H1 (cell line): ENCODE measurements at regions not wholly inside any gene's neighbourhood (a gene's known extent, or its start where the extent isn't known, plus 50 kb on each side); places are given as distances from the start of the nearest gene placed in this dataset.

Source experiments
- CTCF ChIA-PET: fragments of 300-600 bp; sonication (Branson Sonifier 250); formaldehyde crosslinking; loops from one replicate; lab custom pipeline; 2021; ENCODE audit not compliant: partially characterized antibody; lab: Charles Lee
- POLR2A ChIA-PET: fragments of 300-600 bp; sonication (Branson Sonifier 250); formaldehyde crosslinking; loops from one replicate; lab custom pipeline; 2021; ENCODE audit warnings: inconsistent platforms; ENCODE audit not compliant: partially characterized antibody; lab: Charles Lee
- DNase-seq, 2 experiments: peaks; one replicate each; pipeline versions ENCODE4 v3.0.0 to v3.0.0-alpha.2; 2010 to 2022; ENCODE audit warnings: low spot score in 2 of 2, low read depth in 1 of 2, mixed read lengths in 1 of 2
- FAIRE-seq: peaks from 2 replicates; lab custom pipeline; 2011; peaks lifted over from hg19 to GRCh38; lab: Jason Lieb, UNC
- H2AFZ ChIP-seq: 2 replicates; pipeline ENCODE4 v1.8.1; 2012; ENCODE audit warnings: low read length, inconsistent platforms
- H2AK5ac ChIP-seq: 2 replicates; pipeline ENCODE4 v1.6.1; 2013; ENCODE audit warnings: low read depth, low read length
- H2BK120ac ChIP-seq: replicated peaks from 2 replicates; pipeline ENCODE3; 2013; ENCODE audit warnings: low read depth, low read length, inconsistent platforms
- H2BK12ac ChIP-seq: 2 replicates; pipeline ENCODE4 v1.6.1; 2013; ENCODE audit warnings: low read depth, low read length
- H2BK15ac ChIP-seq: 2 replicates; pipeline ENCODE4 v1.6.1; 2013; ENCODE audit warnings: low read length
- H2BK20ac ChIP-seq: 2 replicates; pipeline ENCODE4 v1.6.1; 2013; ENCODE audit warnings: low read length
- H2BK5ac ChIP-seq: 2 replicates; pipeline ENCODE4 v1.6.1; 2013; ENCODE audit warnings: low read depth, low read length
- H3K14ac ChIP-seq: 2 replicates; pipeline ENCODE4 v1.6.1; 2013; ENCODE audit warnings: inconsistent platforms; ENCODE audit not compliant: insufficient read length
- H3K18ac ChIP-seq: 2 replicates; pipeline ENCODE4 v1.6.1; 2013; ENCODE audit warnings: low read length; ENCODE audit errors: extremely low read depth
- H3K23ac ChIP-seq: 2 replicates; pipeline ENCODE4 v1.6.1; 2013; ENCODE audit warnings: inconsistent platforms; ENCODE audit not compliant: insufficient read length
- H3K23me2 ChIP-seq: 2 replicates; pipeline ENCODE4 v1.6.1; 2013; ENCODE audit warnings: low read depth, low read length
- H3K27ac ChIP-seq: 2 replicates; pipeline ENCODE4 v1.6.1; 2011; ENCODE audit warnings: low read depth, low read length, inconsistent platforms
- H3K27me3 ChIP-seq, 4 experiments: replicated peaks in 1 of 4; 1 replicate in 1 of 4; 2 replicates in 3 of 4; pipeline versions ENCODE4 v1.6.1 to v1.8.1; 2011 to 2013; ENCODE audit warnings: low read length in 3 of 4, mild to moderate bottlenecking in 3 of 4, inconsistent platforms in 2 of 4, mixed read lengths in 2 of 4, moderate library complexity in 1 of 4; ENCODE audit not compliant: control insufficient read depth in 3 of 4, insufficient read depth in 3 of 4; ENCODE audit errors: extremely low read depth in 1 of 4
- H3K36me3 ChIP-seq, 4 experiments: 2 replicates each; pipeline versions ENCODE4 v1.6.1 to v1.8.1; 2011 to 2013; ENCODE audit warnings: mild to moderate bottlenecking in 4 of 4, low read length in 3 of 4, moderate library complexity in 2 of 4, control low read depth in 1 of 4, inconsistent platforms in 1 of 4; ENCODE audit not compliant: insufficient read depth in 4 of 4, control insufficient read depth in 2 of 4
- H3K4ac ChIP-seq: replicated peaks from 2 replicates; pipeline ENCODE3; 2013; ENCODE audit warnings: low read length, low read depth, mixed read lengths, inconsistent platforms; ENCODE audit not compliant: insufficient read length
- H3K4me1 ChIP-seq, 4 experiments: replicated peaks in 1 of 4; 1 replicate in 1 of 4; 2 replicates in 3 of 4; pipeline versions ENCODE4 v1.6.1 to v1.8.1; 2011 to 2013; ENCODE audit warnings: low read length in 3 of 4, inconsistent platforms in 2 of 4, mixed read lengths in 1 of 4; ENCODE audit not compliant: insufficient read depth in 4 of 4, control insufficient read depth in 3 of 4
- H3K4me2 ChIP-seq, 2 experiments: 2 replicates each; pipeline versions ENCODE4 v1.6.1 to v1.8.1; 2011 to 2013; ENCODE audit warnings: low read depth in 2 of 2, low read length in 2 of 2, control low read depth in 1 of 2, inconsistent platforms in 1 of 2, mild to moderate bottlenecking in 1 of 2; ENCODE audit not compliant: insufficient read depth in 1 of 2
- H3K4me3 ChIP-seq, 4 experiments: fragments of 200-600, 300-600 bp in 1 of 4; sonication (generic), shearing (Covaris generic), sonication (Bioruptor Twin) in 1 of 4; 2 replicates each; pipeline versions ENCODE4 v1.5.1 to v1.8.1; 2011 to 2016; ENCODE audit warnings: low read length in 4 of 4, low read depth in 3 of 4, control low read depth in 2 of 4, inconsistent platforms in 2 of 4, mild to moderate bottlenecking in 2 of 4, mixed read lengths in 1 of 4, moderate library complexity in 1 of 4; ENCODE audit not compliant: insufficient read depth in 2 of 4; ENCODE audit errors: extremely low read depth in 1 of 4
- H3K56ac ChIP-seq: replicated peaks from 2 replicates; pipeline ENCODE3; 2013; ENCODE audit warnings: low read depth, mild to moderate bottlenecking, mixed read lengths, low read length, inconsistent platforms; ENCODE audit not compliant: insufficient read length
- H3K79me1 ChIP-seq: 2 replicates; pipeline ENCODE4 v1.6.1; 2013; ENCODE audit warnings: low read depth, low read length, control low read depth
- H3K79me2 ChIP-seq, 2 experiments: 2 replicates each; pipeline versions ENCODE4 v1.6.1 to v1.8.1; 2012 to 2013; ENCODE audit warnings: low read length in 2 of 2, mild to moderate bottlenecking in 2 of 2, inconsistent platforms in 1 of 2; ENCODE audit not compliant: insufficient read depth in 2 of 2, control insufficient read depth in 1 of 2
- H3K9ac ChIP-seq, 4 experiments: replicated peaks in 1 of 4; 1 replicate in 1 of 4; 2 replicates in 3 of 4; pipeline versions ENCODE4 v1.6.1 to v1.8.1; 2011 to 2013; ENCODE audit warnings: low read depth in 3 of 4, low read length in 3 of 4, control low read depth in 2 of 4, mild to moderate bottlenecking in 2 of 4, moderate library complexity in 2 of 4, inconsistent platforms in 1 of 4; ENCODE audit errors: extremely low read depth in 1 of 4
- H3K9me3 ChIP-seq, 2 experiments: 2 replicates each; pipeline versions ENCODE4 v1.6.1 to v1.8.1; 2012 to 2013; ENCODE audit warnings: mild to moderate bottlenecking in 2 of 2, moderate library complexity in 2 of 2, control low read depth in 1 of 2, inconsistent platforms in 1 of 2, low read depth in 1 of 2, low read length in 1 of 2, mixed read lengths in 1 of 2; ENCODE audit not compliant: insufficient read depth in 2 of 2
- H4K20me1 ChIP-seq, 2 experiments: replicated peaks in 1 of 2; 2 replicates each; pipeline versions ENCODE3 to v1.8.1; 2011 to 2013; ENCODE audit warnings: inconsistent platforms in 2 of 2, low read length in 2 of 2, mild to moderate bottlenecking in 1 of 2; ENCODE audit not compliant: insufficient read depth in 2 of 2, control insufficient read depth in 1 of 2
- H4K5ac ChIP-seq: 2 replicates; pipeline ENCODE4 v1.6.1; 2013; ENCODE audit warnings: low read length, low read depth, mixed read lengths, inconsistent platforms; ENCODE audit not compliant: insufficient read length
- H4K8ac ChIP-seq: 2 replicates; pipeline ENCODE4 v1.8.0; 2013; ENCODE audit warnings: mild to moderate bottlenecking, moderate library complexity, low read length, inconsistent platforms; ENCODE audit not compliant: insufficient read depth; ENCODE audit errors: extremely low read depth
- H4K91ac ChIP-seq: replicated peaks from 2 replicates; pipeline ENCODE3; 2013; ENCODE audit warnings: low read length, mixed read lengths, inconsistent platforms; ENCODE audit not compliant: insufficient read length
- BRCA1 ChIP-seq: IDR thresholded peaks from 2 replicates; pipeline ENCODE4 v1.6.1; 2012; ENCODE audit warnings: low read depth, low read length, improper control_type of control experiment
- CEBPB ChIP-seq: IDR thresholded peaks from 2 replicates; pipeline ENCODE4 v1.6.1; 2012; ENCODE audit warnings: low read depth, low read length
- EGR1 ChIP-seq: IDR thresholded peaks from 2 replicates; pipeline ENCODE4 v1.6.1; 2011; ENCODE audit warnings: low read depth, low read length, borderline replicate concordance
- EZH2 ChIP-seq: fragments of 200-600 bp; sonication (generic); IDR thresholded peaks from 2 replicates; pipeline ENCODE4 v1.7.1; 2012; ENCODE audit warnings: low read depth, mild to moderate bottlenecking, moderate library complexity, low read length, inconsistent platforms; ENCODE audit not compliant: severe bottlenecking
- PHF8 ChIP-seq: fragments of 200-600 bp; sonication (generic); conservative IDR thresholded peaks from 2 replicates; pipeline ENCODE4 v1.7.1; 2012; ENCODE audit warnings: low read depth, mild to moderate bottlenecking, inconsistent platforms, low read length, moderate library complexity
- RAD21 ChIP-seq, 2 experiments: IDR thresholded peaks in 1 of 2; conservative IDR thresholded peaks in 1 of 2; 2 replicates each; pipeline ENCODE4 v1.6.1; 2011; ENCODE audit warnings: low read depth in 2 of 2, low read length in 2 of 2, improper control_type of control experiment in 1 of 2, inconsistent platforms in 1 of 2, mild to moderate bottlenecking in 1 of 2, moderate library complexity in 1 of 2
- SIN3A ChIP-seq, 2 experiments: IDR thresholded peaks in 1 of 2; conservative IDR thresholded peaks in 1 of 2; 2 replicates each; pipeline ENCODE4 v1.6.1; 2011 to 2012; ENCODE audit warnings: low read length in 2 of 2, improper control_type of control experiment in 1 of 2, low read depth in 1 of 2, mild to moderate bottlenecking in 1 of 2
- whole genome bisulfite sequencing, 2 experiments: shearing (Covaris generic) in 1 of 2; methylation state at CpG; one replicate each; pipeline versions ENCODE4 v1.1.6 to v1.1.7; 2013 to 2015; ENCODE audit warnings: low lambda C conversion rate in 2 of 2, mixed read lengths in 2 of 2, inconsistent platforms in 1 of 2, low coverage in 1 of 2, missing lambda C conversion rate in 1 of 2; ENCODE audit not compliant: insufficient replicate concordance in 2 of 2, insufficient coverage in 1 of 2, insufficient read length in 1 of 2; ENCODE audit errors: extremely low coverage in 1 of 2, missing lambda C conversion rate in 1 of 2; 5-methylcytosine and 5-hydroxymethylcytosine counted together

DNA sequence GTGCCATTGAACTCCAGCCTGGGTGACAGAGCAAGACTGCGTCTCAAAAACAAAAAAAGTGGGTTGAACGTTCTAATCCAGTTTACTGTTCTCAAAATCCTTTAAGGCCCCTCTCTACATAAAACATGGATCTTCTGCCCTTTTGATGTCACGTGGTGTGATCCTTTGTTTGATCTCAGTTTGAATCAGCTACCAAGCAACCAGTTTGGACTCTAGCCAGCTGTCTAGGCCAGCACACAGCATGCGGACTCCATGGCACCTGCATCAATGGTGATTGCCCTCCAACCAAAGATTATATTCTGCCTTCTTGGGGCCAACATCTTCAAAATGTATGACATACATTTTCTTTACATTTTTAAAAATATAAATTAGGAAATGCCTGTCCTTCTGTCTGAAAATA, 365.4 kb downstream of the NDFIP2 start:
- no peak overlapping the region for H3K4me3 ChIP-seq
- no peak for FAIRE-seq
- no peaks in the 10 kb centered on the region for H3K9me3 ChIP-seq

More for the DNA sequence above, 365.4 kb downstream of the NDFIP2 start:
- POLR2A ChIA-PET = no interaction called here
- Histone ChIP-seq H3K79me1 (no peaks in the 10 kb centered on the region), H3K4me2 (no peak overlapping the region), H2AFZ (no peak overlapping the region), H2BK20ac (no peak overlapping the region), H3K27me3 (no peaks in the 10 kb centered on the region), H3K18ac (no peak overlapping the region), H4K91ac (no peak overlapping the region), H3K56ac (no peak overlapping the region), H3K4ac (no peak overlapping the region), H3K23me2 (no peaks in the 10 kb centered on the region; the same call in 1 of the 2 replicates), H3K27ac (no peak overlapping the region), H3K4me1 (no peaks in the 10 kb centered on the region), H3K36me3 (no peaks in the 10 kb centered on the region), H3K79me2 (no peaks in the 10 kb centered on the region), H2BK5ac (no peak overlapping the region), H3K14ac (no peak overlapping the region), H4K8ac (no peak overlapping the region), H2BK12ac (no peak overlapping the region), H4K20me1 (no peaks in the 10 kb centered on the region), H3K23ac (no peak overlapping the region), H2BK15ac (no peak overlapping the region), H2BK120ac (no peak overlapping the region), H3K9ac (no peak overlapping the region), H4K5ac (no peak overlapping the region), H2AK5ac (no peak overlapping the region)
- TF ChIP-seq BRCA1 (no peak), EZH2 (no peak), EGR1 (no peak), CEBPB (no peak), RAD21 (IDR thresholded peaks at IDR 0.05 in 1 of 2, conservative IDR thresholded peaks at IDR 0.05 in 1 of 2; ENCODE audit: low read depth in 2 of 2, low read length in 2 of 2) (no peak), SIN3A (conservative IDR thresholded peaks at IDR 0.05 in 1 of 2, IDR thresholded peaks at IDR 0.05 in 1 of 2; ENCODE audit: low read depth in 1 of 2, low read length in 2 of 2) (no peak), PHF8 (no peak)
- DNase-seq = no peak
- WGBS, 2 experiments = 94% methylated on average over 4 of the region's 4 CpGs; no CpG with 5 or more reads in 1 of the 2 experiments
- CTCF ChIA-PET = no interaction called here
